A673 (cell line): ENCODE measurements at regions not wholly inside any gene's neighbourhood (a gene's known extent, or its start where the extent isn't known, plus 50 kb on each side); places are given as distances from the start of the nearest gene placed in this dataset.

ENCODE experiments used
- BruUV-seq: library from RNA; stranded (reverse); fragments of 400-500 nt; replicated peaks from 2 replicates; lab custom pipeline; 2021; lab: Mats Ljungman, UMichigan
- CTCF ChIA-PET: fragments of 300-600 bp; sonication (Branson Sonifier 250); formaldehyde crosslinking; loops from one replicate; lab custom pipeline; 2022; ENCODE audit warnings: antibody characterized with exemption; lab: Charles Lee
- POLR2A ChIA-PET: fragments of 300-600 bp; sonication (Branson Sonifier 250); formaldehyde crosslinking; loops from one replicate; lab custom pipeline; 2022; ENCODE audit warnings: antibody characterized with exemption; ENCODE audit not compliant: low non-redundant PET; lab: Charles Lee
- DNase-seq: peaks from one replicate; pipeline ENCODE4 v3.0.0-alpha.2; 2015; ENCODE audit warnings: low spot score
- H3K27ac ChIP-seq: fragments of 200-600 bp; sonication (generic); 2 replicates; pipeline ENCODE4 v1.5.1; 2016; ENCODE audit warnings: mixed run types, low read depth, mild to moderate bottlenecking, mixed read lengths, antibody characterized with exemption, low read length; ENCODE audit not compliant: poor library complexity, severe bottlenecking
- H3K27me3 ChIP-seq: fragments of 200-600 bp; sonication (generic); replicated peaks from 2 replicates; pipeline ENCODE4 v1.6.1; 2017; ENCODE audit warnings: mixed run types, low read depth, mild to moderate bottlenecking, mixed read lengths, antibody characterized with exemption, low read length; ENCODE audit not compliant: insufficient read depth, poor library complexity
- H3K36me3 ChIP-seq: fragments of 200-600 bp; sonication (generic); 2 replicates; pipeline ENCODE4 v1.6.1; 2016; ENCODE audit warnings: mixed run types, mild to moderate bottlenecking, mixed read lengths, antibody characterized with exemption, low read length; ENCODE audit not compliant: insufficient read depth, poor library complexity, severe bottlenecking
- H3K4me1 ChIP-seq: fragments of 200-600 bp; sonication (generic); 2 replicates; pipeline ENCODE4 v1.6.1; 2017; ENCODE audit warnings: mixed run types, mild to moderate bottlenecking, mixed read lengths, antibody characterized with exemption, low read length; ENCODE audit not compliant: insufficient read depth, poor library complexity, severe bottlenecking
- H3K4me3 ChIP-seq: fragments of 200-600 bp; sonication (generic); 2 replicates; pipeline ENCODE4 v1.5.1; 2016; ENCODE audit warnings: low read depth, mixed run types, mild to moderate bottlenecking, mixed read lengths, low read length; ENCODE audit not compliant: poor library complexity, severe bottlenecking
- H3K9me3 ChIP-seq: fragments of 200-600 bp; sonication (generic); 2 replicates; pipeline ENCODE4 v1.6.1; 2016; ENCODE audit warnings: mixed run types, low read depth, mild to moderate bottlenecking, mixed read lengths, antibody characterized with exemption, low read length; ENCODE audit not compliant: poor library complexity, severe bottlenecking
- CTCF ChIP-seq: fragments of 300-800, 200-600 bp; sonication (generic); conservative IDR thresholded peaks from 2 replicates; pipeline ENCODE4 v1.5.1; 2017; ENCODE audit warnings: low read depth, mild to moderate bottlenecking, antibody characterized with exemption, low read length, moderate library complexity, mixed read lengths
- EZH2 ChIP-seq: fragments of 200-600 bp; sonication (generic); IDR thresholded peaks from 2 replicates; pipeline ENCODE4 v1.6.1; 2017; ENCODE audit warnings: borderline replicate concordance, low read depth, mild to moderate bottlenecking, mixed read lengths, antibody characterized with exemption, low read length; ENCODE audit not compliant: poor library complexity, severe bottlenecking
- intact Hi-C: fragments of 100-400 bp; cut with micrococcal nuclease; formaldehyde crosslinking; loops from one replicate; pipeline ENCODE4 v1.10.0; 2022; ENCODE audit not compliant: unreplicated experiment

- H3K9me3 ChIP-seq = no peaks in the 10 kb centered on the region
- no peaks in the 10 kb centered on the region for H3K27me3 ChIP-seq
- DNase-seq = no peak
- no TSS peak for BruUV-seq
- intact Hi-C loops = no loop called here
- TF ChIP-seq EZH2 (no peak), CTCF (no peak)
- ChIA-PET CTCF (no interaction called here), POLR2A (no interaction called here)
- H3K36me3 ChIP-seq = no peaks in the 10 kb centered on the region
- H3K4me1 ChIP-seq = no peaks in the 10 kb centered on the region
- H3K4me3 ChIP-seq = no peak overlapping the region
- no peak overlapping the region for H3K27ac ChIP-seq
Observed at GRCh38 chr4:124279741-124280140, 432.8 kb downstream of the ANKRD50 start.

- no peak overlapping the region for H3K4me3 ChIP-seq
- H3K4me1 ChIP-seq = no peaks in the 10 kb centered on the region
- no TSS peak for BruUV-seq
- H3K27ac ChIP-seq = no peak overlapping the region
- H3K9me3 ChIP-seq = peaks cover 5% of the 10 kb centered on the region
- ChIA-PET CTCF (no interaction called here), POLR2A (no interaction called here)
- no peak for DNase-seq
- no peaks in the 10 kb centered on the region for H3K36me3 ChIP-seq
- intact Hi-C loops = no loop called here
- TF ChIP-seq EZH2 (no peak), CTCF (no peak)
- H3K27me3 ChIP-seq = no peaks in the 10 kb centered on the region
Observed at GRCh38 chr4:124282301-124282898, 430.1 kb downstream of the ANKRD50 start.

GRCh38 chr4:124288706-124289486, 423.6 kb downstream of the ANKRD50 start:
- no peaks in the 10 kb centered on the region for H3K4me1 ChIP-seq
- CTCF ChIA-PET = no interaction called here
- no peak for TF ChIP-seq EZH2
- TF ChIP-seq CTCF = no peak
- H3K4me3 ChIP-seq = no peak overlapping the region
- H3K27ac ChIP-seq = no peak overlapping the region
- POLR2A ChIA-PET = no interaction called here
- DNase-seq = no peak
- no peaks in the 10 kb centered on the region for H3K27me3 ChIP-seq
- H3K36me3 ChIP-seq = no peaks in the 10 kb centered on the region
- peaks cover 5% of the 10 kb centered on the region for H3K9me3 ChIP-seq
- intact Hi-C loops = no loop called here
- no TSS peak for BruUV-seq
